ENCODE measurements at regions not wholly inside any gene's neighbourhood (a gene's known extent, or its start where the extent isn't known, plus 50 kb on each side); places are given as distances from the start of the nearest gene placed in this dataset.
"Not testable (repeated sequence)": the region's sequence is repeated elsewhere in the genome, so short reads cannot be mapped to it uniquely, and the experiment has no call there.

DNA sequence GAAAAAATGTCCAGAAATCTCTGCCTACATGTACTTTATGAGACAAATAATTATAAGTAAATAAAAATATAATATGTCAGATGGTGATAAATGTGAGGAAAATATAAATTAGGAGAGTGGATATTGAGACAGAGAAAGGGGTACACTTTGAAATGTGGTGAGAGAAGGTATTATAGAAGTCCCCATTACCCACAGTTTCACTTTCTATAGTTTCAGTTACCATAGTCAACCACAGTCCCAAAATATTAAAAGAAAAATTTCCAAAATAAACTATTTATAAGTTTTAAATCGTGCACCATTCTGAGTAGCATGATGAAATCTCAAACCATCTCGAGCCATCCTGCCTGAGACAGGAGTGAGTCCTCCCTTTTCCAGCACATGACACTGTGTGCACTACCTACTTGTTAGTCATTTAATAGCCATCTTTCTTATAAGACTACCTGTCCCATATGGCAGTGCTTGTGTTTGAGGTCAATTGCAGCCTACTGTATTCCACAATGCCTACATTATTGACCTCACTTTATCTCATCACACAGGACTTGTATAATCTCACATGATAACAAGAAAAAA is 653.7 kb downstream of the DACH1 start:
- DNase-seq: no peak

DNA sequence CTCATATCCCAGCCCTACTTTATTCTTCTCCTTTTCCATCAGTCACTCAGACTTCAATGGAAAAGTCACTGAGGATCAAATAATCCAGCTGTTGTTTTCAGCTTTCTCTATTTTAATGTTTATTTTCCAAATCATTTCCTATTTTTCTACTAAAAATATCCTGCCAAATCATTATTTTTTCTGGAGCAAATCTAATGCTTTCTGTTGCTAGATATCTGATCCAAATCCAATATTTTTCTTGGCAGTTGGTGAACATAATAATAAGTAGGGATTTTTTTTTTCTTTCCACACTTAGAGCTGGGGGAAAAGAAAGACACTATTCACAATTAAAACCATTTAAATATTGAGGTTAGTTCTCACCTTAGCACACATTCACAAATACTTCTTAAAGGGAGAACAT is 656.1 kb downstream of the DACH1 start:
- DNase-seq: peak in 1 of 2 experiments; percentile 28

DNA sequence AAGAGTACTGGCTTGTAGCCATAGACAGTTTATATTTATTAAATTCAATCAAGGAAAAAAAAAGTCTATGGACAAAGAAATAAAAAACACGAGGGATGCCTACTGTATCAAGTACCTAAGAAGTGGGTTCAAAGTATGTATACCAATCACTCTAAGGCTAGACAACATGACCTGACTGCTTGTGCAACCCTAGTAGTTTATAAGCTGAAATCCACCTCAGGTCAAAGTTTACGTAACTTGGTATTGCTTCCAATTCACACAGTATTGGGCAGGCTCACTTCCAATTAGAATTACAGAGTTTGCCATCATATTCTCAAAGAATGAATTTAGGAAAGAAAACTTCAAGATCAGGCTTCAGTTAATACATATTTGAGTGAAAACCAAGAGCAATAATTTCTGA is 657.8 kb downstream of the DACH1 start:
- DNase-seq: no peak

DNA sequence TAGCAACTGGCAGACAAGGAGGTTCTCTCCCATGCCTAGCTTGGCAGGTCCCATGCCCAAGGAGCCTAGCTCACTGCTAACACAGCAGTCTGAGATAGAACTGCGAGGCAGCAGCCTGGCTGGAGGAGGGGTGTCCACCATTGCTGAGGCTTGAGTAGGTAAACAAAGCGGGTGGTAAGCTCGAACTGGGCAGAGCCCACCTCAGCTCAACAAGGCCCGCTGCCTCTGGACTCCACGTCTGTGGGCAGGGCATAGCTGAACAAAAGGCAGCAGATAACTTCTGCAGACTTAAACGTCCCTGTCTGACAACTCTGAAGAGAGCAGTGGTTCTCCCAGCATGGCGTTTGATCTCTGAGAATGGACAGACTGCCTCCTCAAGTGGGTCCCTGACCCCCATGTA is 682.4 kb downstream of the DACH1 start:
- not testable (repeated sequence) for DNase-seq

- not testable (repeated sequence) for DNase-seq
These were observed 683.7 kb downstream of the DACH1 start for GRCh38 chr13:71183352-71183751.

GRCh38 chr13:71171740-71172139 is 695.3 kb downstream of the DACH1 start:
- DNase-seq: no peak

GRCh38 chr13:71169180-71169579 is 697.8 kb downstream of the DACH1 start:
- DNase-seq: peak; percentile 26 to 53

- no peak for DNase-seq
These were observed 710.5 kb downstream of the DACH1 start for GRCh38 chr13:71156550-71156949.

- DNase-seq: peak; percentile 77 to 84
These were observed 717.3 kb downstream of the DACH1 start for GRCh38 chr13:71149498-71150363.

GRCh38 chr13:71149046-71149445 is 718.0 kb downstream of the DACH1 start:
- peak; percentile 9 to 26 for DNase-seq

GRCh38 chr13:71148396-71148795 is 718.6 kb downstream of the DACH1 start:
- no peak for DNase-seq

- no peak for DNase-seq
These were observed 722.1 kb downstream of the DACH1 start for GRCh38 chr13:71144883-71145282.

DNA sequence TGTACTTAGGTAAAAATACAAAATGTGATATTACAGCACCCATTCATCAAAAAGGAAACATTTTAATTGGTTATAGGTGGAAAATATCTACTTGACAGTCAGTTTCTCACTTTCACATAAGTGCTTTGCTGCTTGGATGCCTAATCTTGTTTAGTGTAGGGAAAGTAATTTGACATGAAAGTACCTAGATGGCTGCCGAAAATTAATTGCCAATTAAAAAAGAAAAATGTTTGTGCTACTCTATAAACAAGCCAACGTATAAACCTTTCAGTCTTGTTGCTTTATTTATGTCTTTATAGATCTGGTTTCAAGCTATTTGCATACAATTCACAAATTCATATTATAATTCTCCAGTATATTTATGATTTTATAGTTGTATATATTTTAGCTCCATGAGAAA is 729.9 kb downstream of the DACH1 start:
- no peak for DNase-seq

DNA sequence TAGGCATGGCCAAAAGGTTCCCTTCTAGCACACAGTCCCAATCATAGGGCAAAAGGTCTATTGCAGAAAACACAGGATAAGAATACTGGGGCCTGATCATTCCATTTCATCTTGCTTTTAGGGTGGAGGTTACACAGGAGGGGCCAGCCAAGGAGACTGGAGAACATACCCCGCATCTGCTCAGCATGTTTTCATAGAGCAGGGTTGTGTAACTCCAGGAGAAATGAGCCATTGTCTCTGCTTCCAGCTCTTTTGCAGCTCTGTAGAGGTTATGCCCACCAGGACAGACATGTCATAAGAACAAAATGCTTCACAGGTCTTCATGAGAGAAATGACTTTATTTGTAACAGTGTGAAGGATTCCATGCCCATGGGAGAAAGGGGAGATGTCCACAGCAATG is 742.8 kb downstream of the DACH1 start:
- no peak for DNase-seq

- DNase-seq: no peak
These were observed 748.1 kb downstream of the DACH1 start for GRCh38 chr13:71118779-71119364.

DNA sequence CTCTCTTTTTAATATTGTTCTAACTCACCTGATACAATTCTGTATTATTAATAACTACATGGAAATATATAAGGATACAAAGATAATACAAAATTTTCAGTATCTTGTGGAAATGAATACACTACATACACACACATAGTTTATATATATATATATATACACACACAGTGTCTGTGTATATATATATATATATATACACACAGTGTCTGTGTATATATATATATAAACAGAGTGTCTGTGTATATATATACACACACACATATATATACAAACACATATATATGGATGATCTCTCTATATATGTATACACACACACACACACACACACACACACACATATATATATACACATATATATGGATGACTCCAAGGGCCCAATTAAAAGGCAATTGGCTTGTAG is 749.1 kb downstream of the DACH1 start:
- no peak for DNase-seq

GRCh38 chr13:71115301-71115700 is 751.7 kb downstream of the DACH1 start:
- no peak for DNase-seq

- DNase-seq: no peak
These were observed 770.6 kb downstream of the DACH1 start for GRCh38 chr13:71096421-71096820.

DNA sequence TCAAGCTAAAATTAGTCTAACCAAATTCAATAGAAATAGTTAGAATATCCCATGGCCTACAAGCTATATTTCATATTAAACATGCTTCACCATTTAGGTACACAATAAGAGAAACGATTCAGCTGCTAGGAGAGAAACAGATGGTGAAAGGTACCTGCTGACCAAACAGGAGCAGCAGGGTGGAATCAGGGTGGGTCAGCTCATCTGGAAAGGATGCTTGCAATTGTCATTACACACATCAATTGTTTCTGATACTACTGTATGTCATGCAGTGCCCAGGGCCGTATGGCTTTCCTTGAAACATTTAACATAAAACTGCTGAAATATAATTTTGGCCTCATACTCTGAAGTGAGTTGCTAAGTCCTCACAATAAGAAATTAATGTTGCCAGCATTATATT is 776.0 kb downstream of the DACH1 start:
- DNase-seq: no peak

DNA sequence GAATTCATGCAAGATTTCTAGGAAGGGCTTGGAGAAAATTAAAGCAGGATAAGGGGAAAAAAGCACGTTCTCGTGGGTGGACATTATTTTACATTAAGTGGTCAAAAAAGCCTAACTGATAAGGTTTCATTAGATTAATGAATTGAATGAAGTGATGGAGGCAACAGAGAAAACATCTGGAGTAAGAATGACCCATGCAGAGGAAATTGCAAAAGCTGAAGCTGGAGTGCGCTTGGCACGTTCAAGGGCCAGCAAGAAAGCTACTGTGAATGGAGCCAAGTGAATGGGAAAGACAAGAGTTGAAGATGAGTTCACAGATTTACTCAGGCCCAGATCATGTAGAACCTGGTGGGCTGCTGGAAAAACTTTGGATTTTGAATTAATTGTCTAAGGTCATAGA is 777.9 kb downstream of the DACH1 start:
- no peak for DNase-seq

- DNase-seq: no peak
These were observed 779.6 kb downstream of the DACH1 start for GRCh38 chr13:71087432-71087831.

- DNase-seq: no peak
These were observed 780.0 kb downstream of the DACH1 start for GRCh38 chr13:71087006-71087405.

- DNase-seq: peak in 1 of 2 experiments; percentile 44
These were observed 784.4 kb downstream of the DACH1 start for GRCh38 chr13:71082631-71083030.

- DNase-seq: peak; percentile 28 to 58
These were observed 787.4 kb downstream of the DACH1 start for GRCh38 chr13:71079638-71080037.

Data from NCI-H446 (cell line).